ENCODE measurements at regions not wholly inside any gene's neighbourhood (a gene's known extent, or its start where the extent isn't known, plus 50 kb on each side); places are given as distances from the start of the nearest gene placed in this dataset.

GRCh38 chr4:123618606-123619005 is 222.0 kb downstream of the SPRY1 start:
- H3K36me3 Mint-ChIP-seq (ENCODE audit: low read depth): no peaks in the 10 kb centered on the region
- peak overlapping the region; percentile 85 for H3K27ac Mint-ChIP-seq (ENCODE audit: unreplicated experiment)
- no peak overlapping the region for H3K4me3 Mint-ChIP-seq
- H3K27me3 Mint-ChIP-seq (ENCODE audit: low read depth): no peaks in the 10 kb centered on the region
- TF ChIP-seq CTCF (conservative IDR thresholded peaks at IDR 0.05): no peak
- H3K9me3 Mint-ChIP-seq: peaks cover 7% of the 10 kb centered on the region
- DNase-seq (ENCODE audit: low read depth, low spot score): no peak
- peaks cover 80% of the 10 kb centered on the region for H3K4me1 Mint-ChIP-seq

GRCh38 chr4:123619326-123619725 is 222.7 kb downstream of the SPRY1 start:
- H3K27ac Mint-ChIP-seq (ENCODE audit: unreplicated experiment): no peak overlapping the region
- no peaks in the 10 kb centered on the region for H3K27me3 Mint-ChIP-seq (ENCODE audit: low read depth)
- H3K9me3 Mint-ChIP-seq: peaks cover 7% of the 10 kb centered on the region
- no peaks in the 10 kb centered on the region for H3K36me3 Mint-ChIP-seq (ENCODE audit: low read depth)
- DNase-seq (ENCODE audit: low read depth, low spot score): no peak
- H3K4me3 Mint-ChIP-seq: no peak overlapping the region
- no peak for TF ChIP-seq CTCF (conservative IDR thresholded peaks at IDR 0.05)
- H3K4me1 Mint-ChIP-seq: peaks cover 73% of the 10 kb centered on the region

GRCh38 chr4:123619895-123620294 is 223.3 kb downstream of the SPRY1 start:
- peaks cover 6% of the 10 kb centered on the region for H3K9me3 Mint-ChIP-seq
- no peak for DNase-seq (ENCODE audit: low read depth, low spot score)
- no peak overlapping the region for H3K4me3 Mint-ChIP-seq
- no peak overlapping the region for H3K27ac Mint-ChIP-seq (ENCODE audit: unreplicated experiment)
- no peak for TF ChIP-seq CTCF (conservative IDR thresholded peaks at IDR 0.05)
- no peaks in the 10 kb centered on the region for H3K27me3 Mint-ChIP-seq (ENCODE audit: low read depth)
- H3K36me3 Mint-ChIP-seq (ENCODE audit: low read depth): no peaks in the 10 kb centered on the region
- H3K4me1 Mint-ChIP-seq: peaks cover 67% of the 10 kb centered on the region

- Mint-ChIP-seq H3K27me3 (ENCODE audit: low read depth) (no peaks in the 10 kb centered on the region), H3K27ac (ENCODE audit: unreplicated experiment) (no peak overlapping the region), H3K4me3 (no peak overlapping the region), H3K4me1 (peaks cover 63% of the 10 kb centered on the region), H3K36me3 (ENCODE audit: low read depth) (peaks cover 2% of the 10 kb centered on the region), H3K9me3 (peaks cover 13% of the 10 kb centered on the region)
- no peak for TF ChIP-seq CTCF (conservative IDR thresholded peaks at IDR 0.05)
- DNase-seq (ENCODE audit: low read depth, low spot score): no peak
Measured at GRCh38 chr4:123621072-123621705, 224.6 kb downstream of the SPRY1 start.

GRCh38 chr4:123622572-123622971 is 226.0 kb downstream of the SPRY1 start:
- Mint-ChIP-seq H3K27ac (ENCODE audit: unreplicated experiment) (no peak overlapping the region), H3K27me3 (ENCODE audit: low read depth) (no peaks in the 10 kb centered on the region), H3K9me3 (peaks cover 8% of the 10 kb centered on the region), H3K4me3 (no peak overlapping the region), H3K4me1 (peaks cover 58% of the 10 kb centered on the region), H3K36me3 (ENCODE audit: low read depth) (peaks cover 2% of the 10 kb centered on the region)
- peak; percentile 32 for TF ChIP-seq CTCF (conservative IDR thresholded peaks at IDR 0.05)
- no peak for DNase-seq (ENCODE audit: low read depth, low spot score)
